Urinary bladder (tissue), 3 donors: ENCODE measurements at regions not wholly inside any gene's neighbourhood (a gene's known extent, or its start where the extent isn't known, plus 50 kb on each side); places are given as distances from the start of the nearest gene placed in this dataset.

Source experiments
- DNase-seq: peaks from one replicate; pipeline ENCODE4 v3.0.0-alpha.2; 2015; ENCODE audit errors: extremely low spot score
- H3K27ac ChIP-seq: one replicate; pipeline ENCODE4 v1.5.1; 2013; ENCODE audit warnings: low read depth, mild to moderate bottlenecking, moderate library complexity
- H3K36me3 ChIP-seq: one replicate; pipeline ENCODE4 v1.6.1; 2013; ENCODE audit warnings: mild to moderate bottlenecking, moderate library complexity; ENCODE audit not compliant: insufficient read depth
- H3K4me1 ChIP-seq: one replicate; pipeline ENCODE4 v1.6.1; 2013; ENCODE audit warnings: mild to moderate bottlenecking, moderate library complexity; ENCODE audit not compliant: insufficient read depth
- H3K4me3 ChIP-seq: one replicate; pipeline ENCODE4 v1.5.1; 2013; ENCODE audit warnings: low read depth, low read length
- WGBS: extraction: QIAGEN DNeasy Blood & Tissue Kit; methylation state at CpG from one replicate; pipeline ENCODE4 v1.1.7; 2013; 5-methylcytosine and 5-hydroxymethylcytosine counted together
- donor health status: healthy with polysubstance abuse.
- donor health status: healthy.

DNA sequence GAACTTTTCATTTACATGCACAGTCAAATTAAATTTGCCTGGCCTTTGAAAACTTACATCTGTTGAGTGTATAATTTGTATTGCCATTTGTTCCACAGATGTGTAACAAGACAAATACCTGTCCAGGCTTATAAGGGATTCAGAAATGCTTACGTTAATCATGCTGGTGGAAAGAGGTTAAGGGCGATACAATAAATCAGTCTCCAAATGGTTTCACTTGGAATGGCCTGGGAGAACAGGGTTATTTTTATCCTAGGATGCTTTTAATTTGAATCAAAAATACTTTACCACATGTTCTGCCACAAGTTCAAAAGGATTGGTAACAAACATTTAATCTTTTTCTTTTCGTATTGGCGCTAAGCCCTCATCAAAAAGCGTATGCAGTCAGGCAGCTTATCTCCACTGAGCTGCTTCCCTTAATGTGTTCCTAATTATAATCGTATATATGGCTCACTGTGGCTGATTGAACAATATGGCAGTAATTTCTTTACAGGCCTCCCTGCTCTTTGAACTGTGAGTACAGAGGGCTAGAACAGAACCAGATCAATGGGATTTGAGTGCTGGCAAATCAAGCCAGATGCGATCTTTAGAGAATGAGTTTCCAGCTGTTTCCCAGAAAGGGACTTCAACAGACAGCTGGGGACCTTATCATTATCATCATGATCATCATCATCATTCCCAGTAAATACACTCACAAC is 425.7 kb downstream of the SPRY2 start:
- Histone ChIP-seq H3K4me1 (no peaks in the 10 kb centered on the region), H3K4me3 (no peak overlapping the region), H3K36me3 (no peaks in the 10 kb centered on the region), H3K27ac (no peak overlapping the region)
- WGBS, result 48% methylated on average over 7 of the region's 7 CpGs
- no peak for DNase-seq

- DNase-seq, result no peak
- WGBS, result 97% methylated on average over 1 of the region's 1 CpG
Measured at GRCh38 chr13:79913141-79913827, 427.6 kb downstream of the SPRY2 start.

GRCh38 chr13:79912403-79912802 is 428.5 kb downstream of the SPRY2 start:
- 75% methylated on average over 3 of the region's 3 CpGs for WGBS

More at GRCh38 chr13:79913141-79913827, 427.6 kb downstream of the SPRY2 start:
- Histone ChIP-seq H3K27ac (no peak overlapping the region), H3K4me3 (no peak overlapping the region), H3K4me1 (no peaks in the 10 kb centered on the region), H3K36me3 (no peaks in the 10 kb centered on the region)

DNA sequence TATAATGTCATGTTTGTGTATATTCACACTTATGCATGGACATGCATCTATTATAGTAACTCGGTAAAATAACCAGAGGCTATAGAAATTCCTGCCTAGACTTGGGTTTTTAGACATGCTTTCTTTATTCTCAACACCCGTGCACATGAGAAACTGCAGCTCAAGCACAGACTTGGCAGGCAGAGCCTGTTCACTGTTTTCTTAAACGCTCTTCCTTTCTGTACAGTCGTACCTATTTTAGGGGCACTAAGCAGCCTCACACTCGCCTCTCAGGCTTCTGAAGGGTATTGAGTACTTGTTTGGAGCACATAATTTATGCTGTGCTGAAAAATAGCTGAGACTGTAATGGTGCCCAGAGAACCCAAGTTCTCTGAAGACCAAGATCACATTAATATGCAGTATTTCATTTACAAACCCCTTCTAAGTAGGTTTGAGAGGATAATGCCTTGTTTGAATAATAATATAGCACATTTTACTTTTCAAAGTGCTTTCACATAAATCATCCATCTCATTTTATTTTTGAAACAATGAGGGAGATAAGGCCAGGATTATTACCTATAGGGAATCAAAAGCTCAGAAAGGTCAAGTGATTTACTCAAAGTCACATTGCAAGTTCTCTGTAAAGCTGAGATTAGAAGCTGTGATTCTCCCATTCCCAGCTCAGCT is 429.9 kb downstream of the SPRY2 start:
- WGBS, result 56% methylated on average over 5 of the region's 5 CpGs
- Histone ChIP-seq H3K4me3 (no peak overlapping the region), H3K36me3 (no peaks in the 10 kb centered on the region), H3K4me1 (no peaks in the 10 kb centered on the region), H3K27ac (no peak overlapping the region)
- DNase-seq, result no peak

More at GRCh38 chr13:79912403-79912802, 428.5 kb downstream of the SPRY2 start:
- H3K4me3 ChIP-seq, result no peak overlapping the region
- DNase-seq, result no peak
- H3K36me3 ChIP-seq, result no peaks in the 10 kb centered on the region
- no peak overlapping the region for H3K27ac ChIP-seq
- no peaks in the 10 kb centered on the region for H3K4me1 ChIP-seq

DNA sequence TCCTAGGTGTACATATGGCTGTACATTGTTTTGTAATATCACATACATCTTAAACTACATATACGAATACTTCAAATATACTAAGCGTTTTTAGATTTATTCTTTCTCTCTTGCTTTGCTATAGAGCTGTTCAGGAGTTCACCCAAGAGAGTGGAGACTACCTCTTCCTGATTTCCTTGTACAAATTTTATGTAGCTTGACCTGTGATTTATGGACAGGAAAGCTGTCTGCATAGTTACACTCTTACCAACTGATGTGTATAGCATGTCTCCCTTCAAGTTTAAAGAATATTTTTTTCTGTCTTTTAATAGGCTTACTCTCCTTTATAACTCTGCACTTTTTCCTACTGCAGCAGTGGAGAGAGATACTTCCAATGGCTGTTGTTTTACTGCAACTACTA is 428.7 kb downstream of the NDFIP2 start:
- Histone ChIP-seq H3K27ac (no peak overlapping the region), H3K36me3 (no peaks in the 10 kb centered on the region), H3K4me1 (no peaks in the 10 kb centered on the region), H3K4me3 (no peak overlapping the region)
- no peak for DNase-seq
- 89% methylated on average over 2 of the region's 2 CpGs for WGBS

GRCh38 chr13:79908381-79908780 is 427.4 kb downstream of the NDFIP2 start:
- Histone ChIP-seq H3K4me1 (no peaks in the 10 kb centered on the region), H3K27ac (no peak overlapping the region), H3K36me3 (no peaks in the 10 kb centered on the region), H3K4me3 (no peak overlapping the region)
- DNase-seq, result no peak
- WGBS, result 68% methylated on average over 3 of the region's 3 CpGs

DNA sequence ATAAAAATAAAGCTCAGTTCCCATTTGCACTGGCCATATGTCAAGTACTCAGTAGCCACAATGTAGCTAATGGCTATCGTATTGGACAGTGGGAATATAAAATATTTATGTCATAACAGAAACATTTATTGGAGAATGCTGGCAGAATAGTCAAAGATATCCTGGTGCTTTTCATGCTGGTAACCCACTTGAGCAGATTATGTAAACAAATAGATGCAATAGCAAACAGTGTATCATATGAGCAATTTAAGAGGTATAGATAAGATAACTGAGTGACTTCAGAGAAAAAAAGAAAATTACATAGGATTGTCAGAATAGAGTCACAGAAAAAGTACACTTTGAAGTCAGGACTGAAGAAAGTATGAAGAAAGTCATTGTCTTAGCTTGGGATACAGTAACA is 426.6 kb downstream of the NDFIP2 start:
- WGBS, result 73% methylated on average over 1 of the region's 1 CpG

GRCh38 chr13:79906345-79906744 is 425.4 kb downstream of the NDFIP2 start:
- no peak for DNase-seq
- no peak overlapping the region for H3K4me3 ChIP-seq
- WGBS, result 78% methylated on average over 3 of the region's 3 CpGs
- no peak overlapping the region for H3K27ac ChIP-seq
- H3K36me3 ChIP-seq, result no peaks in the 10 kb centered on the region
- no peaks in the 10 kb centered on the region for H3K4me1 ChIP-seq

More for the DNA sequence above, 426.6 kb downstream of the NDFIP2 start:
- H3K4me3 ChIP-seq, result no peak overlapping the region
- DNase-seq, result no peak
- no peak overlapping the region for H3K27ac ChIP-seq
- H3K4me1 ChIP-seq, result no peaks in the 10 kb centered on the region
- no peaks in the 10 kb centered on the region for H3K36me3 ChIP-seq

DNA sequence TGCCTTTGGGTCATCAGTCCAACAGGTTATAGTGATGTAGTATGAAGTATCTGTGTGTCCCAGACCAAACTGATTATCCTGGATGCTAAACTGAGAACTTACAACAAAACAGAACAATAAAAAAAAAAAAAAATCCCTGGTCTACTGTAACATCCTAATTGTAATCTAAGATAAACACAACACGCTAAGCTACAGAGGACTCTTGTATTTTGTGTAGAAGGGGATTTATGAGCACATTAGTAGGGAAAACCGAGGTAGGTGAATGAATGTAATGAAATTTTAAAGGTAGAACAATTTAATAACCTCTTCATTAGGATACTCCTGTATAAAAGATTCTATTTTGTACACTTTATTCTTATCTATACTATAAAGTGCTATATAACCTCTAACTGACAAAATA is 424.1 kb downstream of the NDFIP2 start:
- H3K27ac ChIP-seq, result no peak overlapping the region
- no peaks in the 10 kb centered on the region for H3K4me1 ChIP-seq
- H3K4me3 ChIP-seq, result no peak overlapping the region
- H3K36me3 ChIP-seq, result no peaks in the 10 kb centered on the region
- DNase-seq, result no peak
- WGBS, result 90% methylated on average over 2 of the region's 2 CpGs

DNA sequence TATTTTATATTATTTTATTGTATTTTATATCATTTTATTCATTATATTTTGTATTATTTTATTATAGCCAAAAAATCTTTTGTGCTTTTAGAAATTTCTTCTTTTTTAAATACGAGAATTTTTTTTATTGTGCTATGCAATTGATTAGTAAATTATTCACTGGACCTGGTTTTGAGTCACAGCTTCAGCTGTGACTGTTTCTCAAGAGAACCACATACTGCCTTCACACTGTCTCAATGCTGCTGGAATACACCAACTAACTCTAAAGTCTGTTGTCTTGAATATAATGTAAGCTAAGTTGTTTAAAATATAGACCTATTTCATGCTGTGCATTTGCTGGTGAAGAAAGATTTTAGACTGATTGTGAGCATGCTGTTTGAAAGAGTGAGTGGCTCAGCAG is 423.6 kb downstream of the NDFIP2 start:
- no peak for DNase-seq
- WGBS, result 89% methylated on average over 1 of the region's 1 CpG

GRCh38 chr13:79901336-79901735 is 420.4 kb downstream of the NDFIP2 start:
- Histone ChIP-seq H3K4me1 (no peaks in the 10 kb centered on the region), H3K36me3 (no peaks in the 10 kb centered on the region), H3K4me3 (no peak overlapping the region), H3K27ac (no peak overlapping the region)
- 86% methylated on average over 5 of the region's 5 CpGs for WGBS
- DNase-seq, result no peak

More for the DNA sequence above, 423.6 kb downstream of the NDFIP2 start:
- Histone ChIP-seq H3K27ac (no peak overlapping the region), H3K4me1 (no peaks in the 10 kb centered on the region), H3K36me3 (no peaks in the 10 kb centered on the region), H3K4me3 (no peak overlapping the region)

GRCh38 chr13:79900356-79900755 is 419.4 kb downstream of the NDFIP2 start:
- Histone ChIP-seq H3K4me3 (no peak overlapping the region), H3K27ac (no peak overlapping the region), H3K36me3 (no peaks in the 10 kb centered on the region), H3K4me1 (no peaks in the 10 kb centered on the region)
- WGBS, result 97% methylated on average over 1 of the region's 1 CpG
- DNase-seq, result no peak

DNA sequence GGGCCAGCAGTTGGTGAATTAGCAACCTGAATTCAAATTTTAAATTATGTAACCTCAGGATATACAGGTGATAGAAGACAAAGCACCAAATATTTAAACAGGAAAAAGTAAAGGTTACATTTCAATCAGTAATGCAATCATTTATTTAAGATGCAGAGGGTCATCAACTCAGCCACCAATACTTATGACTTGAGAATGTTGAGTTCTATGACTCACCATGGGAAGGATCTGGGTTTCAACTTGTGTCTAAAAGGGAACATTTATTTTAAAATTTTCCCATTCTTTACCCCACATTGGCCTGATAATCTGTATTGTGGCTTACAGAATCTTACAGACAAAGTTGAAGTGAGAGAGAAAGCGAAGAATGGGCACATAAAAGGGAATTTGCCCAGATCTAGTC is 418.0 kb downstream of the NDFIP2 start:
- Histone ChIP-seq H3K4me3 (no peak overlapping the region), H3K4me1 (no peaks in the 10 kb centered on the region), H3K36me3 (no peaks in the 10 kb centered on the region), H3K27ac (no peak overlapping the region)
- WGBS, result 97% methylated on average over 1 of the region's 1 CpG
- DNase-seq, result no peak
